ENCODE measurements at regions not wholly inside any gene's neighbourhood (a gene's known extent, or its start where the extent isn't known, plus 50 kb on each side); places are given as distances from the start of the nearest gene placed in this dataset.
"Not testable (repeated sequence)": the region's sequence is repeated elsewhere in the genome, so short reads cannot be mapped to it uniquely, and the experiment has no call there.

GRCh38 chr4:138444260-138444659 is 202.1 kb upstream of the SLC7A11 start:
- no peak for DNase-seq (ENCODE audit: low read depth in 3 of 3)

- no peak for DNase-seq (ENCODE audit: low read depth in 3 of 3)
Observed at GRCh38 chr4:138439143-138439581, 197.0 kb upstream of the SLC7A11 start.

GRCh38 chr4:138438608-138439007 is 196.5 kb upstream of the SLC7A11 start:
- DNase-seq (ENCODE audit: low read depth in 3 of 3) = no peak

GRCh38 chr4:138437263-138437851 is 195.2 kb upstream of the SLC7A11 start:
- no peak for DNase-seq (ENCODE audit: low read depth in 3 of 3)

GRCh38 chr4:138435733-138436132 is 193.6 kb upstream of the SLC7A11 start:
- not testable (repeated sequence) for DNase-seq (ENCODE audit: low read depth in 3 of 3)

- not testable (repeated sequence) for DNase-seq (ENCODE audit: low read depth in 3 of 3)
Observed at GRCh38 chr4:138435046-138435445, 192.9 kb upstream of the SLC7A11 start.

GRCh38 chr4:138428611-138429010 is 186.5 kb upstream of the SLC7A11 start:
- no peak for DNase-seq (ENCODE audit: low read depth in 3 of 3)

GRCh38 chr4:138426786-138427185 is 184.6 kb upstream of the SLC7A11 start:
- DNase-seq (ENCODE audit: low read depth in 3 of 3) = no peak

- no peak for DNase-seq (ENCODE audit: low read depth in 3 of 3)
Observed at GRCh38 chr4:138420471-138420870, 178.3 kb upstream of the SLC7A11 start.

- no peak for DNase-seq (ENCODE audit: low read depth in 3 of 3)
Observed at GRCh38 chr4:138414202-138414601, 172.1 kb upstream of the SLC7A11 start.

- DNase-seq (ENCODE audit: low read depth in 3 of 3) = no peak
Observed at GRCh38 chr4:138413273-138413672, 171.1 kb upstream of the SLC7A11 start.

GRCh38 chr4:138412847-138413246 is 170.7 kb upstream of the SLC7A11 start:
- DNase-seq (ENCODE audit: low read depth in 3 of 3) = no peak

- DNase-seq (ENCODE audit: low read depth in 3 of 3) = no peak
Observed at GRCh38 chr4:138410266-138410665, 168.1 kb upstream of the SLC7A11 start.

- no peak for DNase-seq (ENCODE audit: low read depth in 3 of 3)
Observed at GRCh38 chr4:138409670-138410069, 167.5 kb upstream of the SLC7A11 start.

GRCh38 chr4:138408758-138409157 is 166.6 kb upstream of the SLC7A11 start:
- no peak for DNase-seq (ENCODE audit: low read depth in 3 of 3)

GRCh38 chr4:138407329-138407728 is 165.2 kb upstream of the SLC7A11 start:
- no peak for DNase-seq (ENCODE audit: low read depth in 3 of 3)

- DNase-seq (ENCODE audit: low read depth in 3 of 3) = no peak
Observed at GRCh38 chr4:138406876-138407275, 164.7 kb upstream of the SLC7A11 start.

GRCh38 chr4:138405934-138406567 is 163.9 kb upstream of the SLC7A11 start:
- DNase-seq (ENCODE audit: low read depth in 3 of 3) = no peak

GRCh38 chr4:138405466-138405891 is 163.3 kb upstream of the SLC7A11 start:
- no peak for DNase-seq (ENCODE audit: low read depth in 3 of 3)

GRCh38 chr4:138404801-138405200 is 162.7 kb upstream of the SLC7A11 start:
- no peak for DNase-seq (ENCODE audit: low read depth in 3 of 3)

GRCh38 chr4:138404251-138404650 is 162.1 kb upstream of the SLC7A11 start:
- no peak for DNase-seq (ENCODE audit: low read depth in 3 of 3)

- no peak for DNase-seq (ENCODE audit: low read depth in 3 of 3)
Observed at GRCh38 chr4:138401334-138401733, 159.2 kb upstream of the SLC7A11 start.

- DNase-seq (ENCODE audit: low read depth in 3 of 3) = no peak
Observed at GRCh38 chr4:138400543-138400942, 158.4 kb upstream of the SLC7A11 start.

- no peak for DNase-seq (ENCODE audit: low read depth in 3 of 3)
Observed at GRCh38 chr4:138400066-138400465, 157.9 kb upstream of the SLC7A11 start.
